ENCODE measurements at regions not wholly inside any gene's neighbourhood (a gene's known extent, or its start where the extent isn't known, plus 50 kb on each side); places are given as distances from the start of the nearest gene placed in this dataset.

- TF ChIP-seq, protein P1, sequence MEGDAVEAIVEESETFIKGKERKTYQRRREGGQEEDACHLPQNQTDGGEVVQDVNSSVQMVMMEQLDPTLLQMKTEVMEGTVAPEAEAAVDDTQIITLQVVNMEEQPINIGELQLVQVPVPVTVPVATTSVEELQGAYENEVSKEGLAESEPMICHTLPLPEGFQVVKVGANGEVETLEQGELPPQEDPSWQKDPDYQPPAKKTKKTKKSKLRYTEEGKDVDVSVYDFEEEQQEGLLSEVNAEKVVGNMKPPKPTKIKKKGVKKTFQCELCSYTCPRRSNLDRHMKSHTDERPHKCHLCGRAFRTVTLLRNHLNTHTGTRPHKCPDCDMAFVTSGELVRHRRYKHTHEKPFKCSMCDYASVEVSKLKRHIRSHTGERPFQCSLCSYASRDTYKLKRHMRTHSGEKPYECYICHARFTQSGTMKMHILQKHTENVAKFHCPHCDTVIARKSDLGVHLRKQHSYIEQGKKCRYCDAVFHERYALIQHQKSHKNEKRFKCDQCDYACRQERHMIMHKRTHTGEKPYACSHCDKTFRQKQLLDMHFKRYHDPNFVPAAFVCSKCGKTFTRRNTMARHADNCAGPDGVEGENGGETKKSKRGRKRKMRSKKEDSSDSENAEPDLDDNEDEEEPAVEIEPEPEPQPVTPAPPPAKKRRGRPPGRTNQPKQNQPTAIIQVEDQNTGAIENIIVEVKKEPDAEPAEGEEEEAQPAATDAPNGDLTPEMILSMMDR (conservative IDR thresholded peaks at IDR 0.05; ENCODE audit: low read length): no peak
- no peak for TF ChIP-seq EZH2phosphoT487 (IDR thresholded peaks at IDR 0.05; ENCODE audit: borderline replicate concordance, low read depth, low read length)
Observed at GRCh38 chr5:65086234-65086890, 317.6 kb downstream of the CWC27 start.
